GM12872 (cell line): ENCODE measurements at regions not wholly inside any gene's neighbourhood (a gene's known extent, or its start where the extent isn't known, plus 50 kb on each side); places are given as distances from the start of the nearest gene placed in this dataset.

Experiments used
- CTCF ChIP-seq: IDR thresholded peaks from 3 replicates; pipeline ENCODE4 v1.5.1; 2011; ENCODE audit warnings: low read depth, mild to moderate bottlenecking, low read length, moderate library complexity; ENCODE audit not compliant: insufficient read depth

GRCh38 chr2:103847276-103847675 lies 1006.6 kb upstream of the POU3F3 start:
- no peak for TF ChIP-seq CTCF

- TF ChIP-seq CTCF, result no peak
Observed at GRCh38 chr2:103859238-103859637, 994.7 kb upstream of the POU3F3 start.

DNA sequence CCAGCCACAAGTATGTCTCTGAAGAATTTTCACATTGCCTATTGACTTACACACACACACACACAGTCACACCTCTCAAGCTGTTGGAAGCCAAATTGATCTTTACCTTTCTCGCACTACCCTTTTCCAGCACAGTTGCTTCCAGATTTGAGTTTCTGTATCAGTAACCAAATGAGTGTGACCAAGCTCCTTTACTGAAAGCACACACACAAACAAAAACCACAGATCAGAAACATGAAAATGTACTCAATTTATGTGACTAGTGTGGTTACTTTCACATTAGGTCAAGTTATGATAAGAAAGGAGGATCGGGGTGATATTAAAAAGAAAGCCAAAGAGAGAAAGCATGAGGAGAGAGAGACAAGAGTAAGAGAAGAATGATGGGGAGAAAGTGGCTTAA lies 993.9 kb upstream of the POU3F3 start:
- no peak for TF ChIP-seq CTCF

GRCh38 chr2:103868396-103868795 lies 985.5 kb upstream of the POU3F3 start:
- TF ChIP-seq CTCF, result no peak

GRCh38 chr2:103873716-103874351 lies 980.1 kb upstream of the POU3F3 start:
- TF ChIP-seq CTCF, result no peak

DNA sequence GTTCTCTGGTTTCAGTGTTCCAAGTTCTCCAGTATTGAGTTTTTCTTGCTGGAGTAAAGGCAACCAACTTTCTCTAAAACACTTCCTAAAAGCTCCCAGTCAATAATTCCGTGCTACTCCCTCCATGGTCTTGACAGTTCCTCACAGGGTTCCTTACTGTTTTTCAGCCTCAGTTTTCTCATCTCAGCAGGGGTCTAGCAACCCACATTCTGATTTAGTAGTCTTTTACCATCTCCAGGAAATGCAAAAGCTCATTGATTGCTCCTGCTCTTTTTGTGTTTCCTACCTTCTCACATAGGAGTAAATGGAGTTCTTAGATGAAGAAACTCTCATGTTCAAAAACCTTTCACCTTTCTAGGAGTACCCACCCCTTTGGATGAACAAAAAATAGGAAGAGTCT lies 978.8 kb upstream of the POU3F3 start:
- TF ChIP-seq CTCF, result no peak

DNA sequence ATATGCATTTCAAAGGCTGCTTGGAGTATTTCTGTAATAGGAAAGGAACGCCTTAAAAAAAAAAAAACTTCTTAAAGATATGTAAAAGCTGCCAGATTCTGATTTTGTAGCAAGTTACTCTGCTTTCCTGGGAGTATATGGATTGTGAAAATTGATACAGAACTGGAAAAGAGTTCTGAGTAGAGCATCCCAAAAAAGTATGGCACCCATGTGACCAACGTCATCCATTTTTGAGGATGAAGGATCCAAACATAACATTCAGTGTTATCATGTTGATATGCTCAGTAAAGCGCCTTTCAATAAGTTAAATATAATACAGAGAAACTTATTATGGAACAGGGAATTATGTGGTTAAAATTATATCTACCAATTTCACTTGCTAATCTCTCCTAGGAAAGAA lies 978.4 kb upstream of the POU3F3 start:
- TF ChIP-seq CTCF, result no peak

GRCh38 chr2:103876611-103877010 lies 977.3 kb upstream of the POU3F3 start:
- TF ChIP-seq CTCF, result no peak
